Neural cell (in vitro differentiated cells): ENCODE measurements at regions not wholly inside any gene's neighbourhood (a gene's known extent, or its start where the extent isn't known, plus 50 kb on each side); places are given as distances from the start of the nearest gene placed in this dataset.
"Not testable (repeated sequence)": the region's sequence is repeated elsewhere in the genome, so short reads cannot be mapped to it uniquely, and the experiment has no call there.

Source experiments
- H2AFZ ChIP-seq: fragments of 200-600, 300-800 bp; sonication (generic), shearing (Covaris generic); 2 replicates; pipeline ENCODE4 v1.6.0; 2014; ENCODE audit warnings: low read depth, mild to moderate bottlenecking, antibody characterized with exemption, low read length, moderate library complexity
- H3F3A ChIP-seq: fragments of 200-600 bp; shearing (Covaris generic); 2 replicates; pipeline ENCODE4 v1.6.1; 2016; ENCODE audit warnings: mild to moderate bottlenecking, moderate library complexity, mixed read lengths, antibody characterized with exemption, low read length; ENCODE audit not compliant: insufficient read depth, poor library complexity, severe bottlenecking
- H3K27ac ChIP-seq: fragments of 200-600, 300-800 bp; sonication (generic), shearing (Covaris generic); 2 replicates; pipeline ENCODE4 v1.5.1; 2014; ENCODE audit warnings: mild to moderate bottlenecking, low read length, moderate library complexity
- H3K27me3 ChIP-seq: fragments of 300-800, 200-600 bp; sonication (generic), shearing (Covaris generic); 2 replicates; pipeline ENCODE4 v1.6.0; 2014; ENCODE audit warnings: mild to moderate bottlenecking, low read depth, low read length, moderate library complexity; ENCODE audit not compliant: insufficient read depth
- H3K36me3 ChIP-seq: fragments of 300-800, 200-600 bp; sonication (generic), shearing (Covaris generic); 2 replicates; pipeline ENCODE4 v1.5.1; 2014; ENCODE audit warnings: mild to moderate bottlenecking, antibody characterized with exemption, low read length, moderate library complexity; ENCODE audit not compliant: insufficient read depth
- H3K4me2 ChIP-seq: fragments of 300-800, 200-600 bp; sonication (generic), shearing (Covaris generic); 2 replicates; pipeline ENCODE4 v1.6.0; 2014; ENCODE audit warnings: mild to moderate bottlenecking, low read length
- H3K4me3 ChIP-seq: fragments of 300-800, 200-600 bp; sonication (generic), shearing (Covaris generic); 2 replicates; pipeline ENCODE4 v1.5.1; 2014; ENCODE audit warnings: mild to moderate bottlenecking, low read length, moderate library complexity
- H3K79me2 ChIP-seq: fragments of 200-600 bp; shearing (Covaris generic); replicated peaks from 2 replicates; pipeline ENCODE4 v1.6.0; 2014; ENCODE audit warnings: mild to moderate bottlenecking, low read length, moderate library complexity; ENCODE audit not compliant: insufficient read depth
- H3K9ac ChIP-seq: fragments of 300-800, 200-600 bp; sonication (generic), shearing (Covaris generic); 2 replicates; pipeline ENCODE4 v1.6.1; 2016; ENCODE audit warnings: mild to moderate bottlenecking, low read length, mixed read lengths
- H3K9me2 ChIP-seq: fragments of 200-600 bp; shearing (Covaris generic); 2 replicates; pipeline ENCODE4 v1.6.1; 2016; ENCODE audit warnings: mild to moderate bottlenecking, low read length, mixed read lengths; ENCODE audit not compliant: insufficient read depth
- H3K9me3 ChIP-seq: fragments of 200-600, 300-800 bp; sonication (generic), shearing (Covaris generic); 2 replicates; pipeline ENCODE4 v1.6.1; 2016; ENCODE audit warnings: mild to moderate bottlenecking, mixed run types, low read length, moderate library complexity, mixed read lengths
- H4K20me1 ChIP-seq: fragments of 200-600 bp; shearing (Covaris generic); 2 replicates; pipeline ENCODE4 v1.6.1; 2016; ENCODE audit warnings: mild to moderate bottlenecking, mixed run types; ENCODE audit not compliant: insufficient read depth
- MXI1 ChIP-seq: fragments of 450-650 bp; conservative IDR thresholded peaks from 2 replicates; pipeline ENCODE4 v1.6.1; 2014; ENCODE audit warnings: antibody characterized with exemption, mild to moderate bottlenecking; ENCODE audit not compliant: poor library complexity, severe bottlenecking
- SMC3 ChIP-seq: fragments of 450-650 bp; conservative IDR thresholded peaks from 2 replicates; pipeline ENCODE4 v1.6.1; 2014; ENCODE audit warnings: antibody characterized with exemption, mild to moderate bottlenecking, moderate library complexity; ENCODE audit not compliant: poor library complexity
- TAF1 ChIP-seq: IDR thresholded peaks from 2 replicates; pipeline ENCODE4 v1.6.1; 2012; ENCODE audit warnings: low read depth

GRCh38 chrX:63198693-63199092 lies 152.4 kb downstream of the SPIN4 start:
- H3K27me3 ChIP-seq, H3K9me2 ChIP-seq, H3K36me3 ChIP-seq, H2AFZ ChIP-seq, H4K20me1 ChIP-seq, H3K27ac ChIP-seq, H3K79me2 ChIP-seq, H3F3A ChIP-seq, H3K9me3 ChIP-seq, H3K4me3 ChIP-seq, H3K4me2 ChIP-seq, H3K9ac ChIP-seq: not testable (repeated sequence)

DNA sequence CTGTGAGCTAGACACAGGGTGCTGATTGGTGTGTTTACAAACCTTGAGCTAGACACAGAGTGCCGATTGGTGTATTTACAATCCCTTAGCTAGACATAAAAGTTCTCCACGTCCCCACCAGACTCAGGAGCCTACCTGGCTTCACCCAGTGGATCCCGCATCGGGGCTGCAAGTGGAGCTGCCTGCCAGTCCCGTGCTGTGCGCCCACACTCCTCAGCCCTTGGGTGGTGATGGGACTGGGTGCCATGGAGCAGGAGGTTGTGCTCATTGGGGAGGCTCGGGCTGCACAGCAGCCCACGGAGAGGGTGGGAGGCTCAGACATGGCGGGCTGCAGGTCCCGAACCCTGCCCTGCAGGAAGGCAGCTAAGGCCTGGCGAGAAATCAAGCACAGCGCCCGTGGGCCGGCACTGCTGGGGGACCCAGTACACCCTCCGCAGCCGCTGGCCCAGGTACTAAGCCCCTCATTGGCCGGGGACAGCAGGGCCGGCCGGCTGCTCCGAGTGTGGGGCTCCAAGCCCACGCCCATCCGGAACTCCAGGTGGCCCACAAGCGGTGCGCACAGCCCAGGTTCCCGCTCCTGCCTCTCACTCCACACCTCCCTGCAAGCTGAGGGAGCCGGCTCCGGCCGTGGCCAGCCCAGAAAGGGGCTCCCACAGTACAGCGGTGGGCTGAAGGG lies 158.6 kb downstream of the SPIN4 start:
- H3K27me3 ChIP-seq, H3K36me3 ChIP-seq, H2AFZ ChIP-seq, H3K9me3 ChIP-seq, H3K4me2 ChIP-seq, H3K4me3 ChIP-seq, H3F3A ChIP-seq, H3K9me2 ChIP-seq, H3K27ac ChIP-seq, H3K79me2 ChIP-seq, H4K20me1 ChIP-seq, H3K9ac ChIP-seq: not testable (repeated sequence)

GRCh38 chrX:63186137-63186536 lies 165.0 kb downstream of the SPIN4 start:
- Histone ChIP-seq H3K36me3 (no peaks in the 10 kb centered on the region), H3K79me2 (no peaks in the 10 kb centered on the region), H4K20me1 (no peaks in the 10 kb centered on the region), H3K9me2 (no peaks in the 10 kb centered on the region), H3K27me3 (no peaks in the 10 kb centered on the region), H2AFZ (no peak overlapping the region), H3K9me3 (no peaks in the 10 kb centered on the region), H3K4me3 (no peak overlapping the region), H3K9ac (no peak overlapping the region), H3K27ac (no peak overlapping the region), H3K4me2 (no peak overlapping the region), H3F3A (no peaks in the 10 kb centered on the region)
- no peak for TF ChIP-seq TAF1
- TF ChIP-seq MXI1, result no peak
- TF ChIP-seq SMC3, result no peak

GRCh38 chrX:63179852-63180251 lies 171.3 kb downstream of the SPIN4 start:
- not testable (repeated sequence) for H3K9ac ChIP-seq, H3K36me3 ChIP-seq, H3K4me3 ChIP-seq, H4K20me1 ChIP-seq, H3K9me3 ChIP-seq, H3K9me2 ChIP-seq, H3K79me2 ChIP-seq, H3K27me3 ChIP-seq, H3K4me2 ChIP-seq, H3K27ac ChIP-seq, H3F3A ChIP-seq, H2AFZ ChIP-seq

GRCh38 chrX:63176578-63176977 lies 174.6 kb downstream of the SPIN4 start:
- H3K9ac ChIP-seq, H2AFZ ChIP-seq, H3K79me2 ChIP-seq, H3F3A ChIP-seq, H3K27me3 ChIP-seq, H3K9me3 ChIP-seq, H3K4me2 ChIP-seq, H3K4me3 ChIP-seq, H3K27ac ChIP-seq, H4K20me1 ChIP-seq, H3K36me3 ChIP-seq, H3K9me2 ChIP-seq: not testable (repeated sequence)

GRCh38 chrX:63173841-63174718 lies 177.1 kb downstream of the SPIN4 start:
- not testable (repeated sequence) for H3K4me3 ChIP-seq, H2AFZ ChIP-seq, H3K9ac ChIP-seq, H3K9me2 ChIP-seq, H3K27me3 ChIP-seq, H3K9me3 ChIP-seq, H3K4me2 ChIP-seq, H3K79me2 ChIP-seq, H3K27ac ChIP-seq, H4K20me1 ChIP-seq, H3F3A ChIP-seq, H3K36me3 ChIP-seq

DNA sequence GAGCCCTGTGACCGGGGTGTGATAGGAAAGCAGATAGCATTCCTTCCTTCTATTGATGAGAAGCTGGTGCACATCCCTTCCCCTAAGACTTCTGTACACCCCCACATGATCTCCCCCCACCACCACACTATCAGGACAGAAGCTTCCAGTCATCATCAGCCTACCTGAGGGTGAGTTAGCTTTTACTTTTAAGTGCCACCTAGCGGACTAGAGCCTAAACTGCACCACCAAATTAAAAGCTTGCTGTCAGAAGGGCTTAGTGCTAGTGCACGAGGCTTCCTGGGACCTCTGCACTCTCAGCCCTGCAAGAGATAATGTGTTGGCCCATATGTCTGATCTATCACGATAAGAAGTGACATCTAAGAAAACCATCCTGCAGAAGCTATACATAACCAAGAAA lies 181.7 kb downstream of the SPIN4 start:
- not testable (repeated sequence) for H3K27me3 ChIP-seq, H3K4me2 ChIP-seq, H2AFZ ChIP-seq, H3K4me3 ChIP-seq, H3K9me2 ChIP-seq, H3K9me3 ChIP-seq, H4K20me1 ChIP-seq, H3F3A ChIP-seq, H3K27ac ChIP-seq, H3K79me2 ChIP-seq, H3K9ac ChIP-seq, H3K36me3 ChIP-seq
